ENCODE measurements at regions not wholly inside any gene's neighbourhood (a gene's known extent, or its start where the extent isn't known, plus 50 kb on each side); places are given as distances from the start of the nearest gene placed in this dataset.

GRCh38 chrX:65941775-65942174 is 98.1 kb downstream of the VSIG4 start:
- no peak for TF ChIP-seq NR1H2 (CRISPR knock-in tag; IDR thresholded peaks at IDR 0.05)
- TF ChIP-seq CTCF (IDR thresholded peaks at IDR 0.05): no peak
- TF ChIP-seq FOXJ3 (CRISPR knock-in tag; IDR thresholded peaks at IDR 0.05; ENCODE audit: borderline replicate concordance): no peak
- TF ChIP-seq USF2 (CRISPR knock-in tag; IDR thresholded peaks at IDR 0.05): no peak
- TF ChIP-seq, protein P1, sequence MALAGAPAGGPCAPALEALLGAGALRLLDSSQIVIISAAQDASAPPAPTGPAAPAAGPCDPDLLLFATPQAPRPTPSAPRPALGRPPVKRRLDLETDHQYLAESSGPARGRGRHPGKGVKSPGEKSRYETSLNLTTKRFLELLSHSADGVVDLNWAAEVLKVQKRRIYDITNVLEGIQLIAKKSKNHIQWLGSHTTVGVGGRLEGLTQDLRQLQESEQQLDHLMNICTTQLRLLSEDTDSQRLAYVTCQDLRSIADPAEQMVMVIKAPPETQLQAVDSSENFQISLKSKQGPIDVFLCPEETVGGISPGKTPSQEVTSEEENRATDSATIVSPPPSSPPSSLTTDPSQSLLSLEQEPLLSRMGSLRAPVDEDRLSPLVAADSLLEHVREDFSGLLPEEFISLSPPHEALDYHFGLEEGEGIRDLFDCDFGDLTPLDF (CRISPR knock-in tag; IDR thresholded peaks at IDR 0.05): no peak
- no peak for TF ChIP-seq ZNF317 (CRISPR knock-in tag; IDR thresholded peaks at IDR 0.05; ENCODE audit: borderline replicate concordance, low read depth)
- TF ChIP-seq, protein P2, sequence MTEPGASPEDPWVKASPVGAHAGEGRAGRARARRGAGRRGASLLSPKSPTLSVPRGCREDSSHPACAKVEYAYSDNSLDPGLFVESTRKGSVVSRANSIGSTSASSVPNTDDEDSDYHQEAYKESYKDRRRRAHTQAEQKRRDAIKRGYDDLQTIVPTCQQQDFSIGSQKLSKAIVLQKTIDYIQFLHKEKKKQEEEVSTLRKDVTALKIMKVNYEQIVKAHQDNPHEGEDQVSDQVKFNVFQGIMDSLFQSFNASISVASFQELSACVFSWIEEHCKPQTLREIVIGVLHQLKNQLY (CRISPR knock-in tag; IDR thresholded peaks at IDR 0.05): no peak
